Nephron progenitor cell (in vitro differentiated cells): ENCODE measurements at regions not wholly inside any gene's neighbourhood (a gene's known extent, or its start where the extent isn't known, plus 50 kb on each side); places are given as distances from the start of the nearest gene placed in this dataset.
"Not testable (repeated sequence)": the region's sequence is repeated elsewhere in the genome, so short reads cannot be mapped to it uniquely, and the experiment has no call there.

Experiments used
- DNase-seq: peaks from one replicate; pipeline ENCODE4 v3.0.0; 2021
- H3K27ac Mint-ChIP-seq: 2 replicates; pipeline ENCODE4 v1.8.0; 2021; ENCODE audit warnings: mild to moderate bottlenecking, moderate library complexity, mixed read lengths
- H3K27me3 Mint-ChIP-seq: 2 replicates; pipeline ENCODE4 v1.8.0; 2021; ENCODE audit warnings: mild to moderate bottlenecking, low read depth, mixed read lengths; ENCODE audit not compliant: poor library complexity
- H3K36me3 Mint-ChIP-seq: 2 replicates; pipeline ENCODE4 v1.8.0; 2021; ENCODE audit warnings: low read depth, mixed read lengths
- H3K4me1 Mint-ChIP-seq: 2 replicates; pipeline ENCODE4 v1.8.0; 2021; ENCODE audit warnings: mixed read lengths
- H3K4me3 Mint-ChIP-seq: 2 replicates; pipeline ENCODE4 v1.8.0; 2021; ENCODE audit warnings: mild to moderate bottlenecking, moderate library complexity, mixed read lengths
- H3K9me3 Mint-ChIP-seq: 2 replicates; pipeline ENCODE4 v1.8.0; 2021; ENCODE audit warnings: mild to moderate bottlenecking, moderate library complexity, mixed read lengths
- CTCF ChIP-seq: fragments of 200-600 bp; sonication (generic); IDR thresholded peaks from 2 replicates; pipeline ENCODE4 v1.5.0; 2021; ENCODE audit warnings: antibody characterized with exemption

- Mint-ChIP-seq H3K9me3 (no peaks in the 10 kb centered on the region), H3K4me1 (no peaks in the 10 kb centered on the region), H3K36me3 (no peaks in the 10 kb centered on the region), H3K4me3 (no peak overlapping the region), H3K27me3 (peaks cover 20% of the 10 kb centered on the region), H3K27ac (no peak overlapping the region)
- no peak for DNase-seq
- no peak for TF ChIP-seq CTCF
Measured at GRCh38 chr9:124146031-124146561, 111.7 kb upstream of the NEK6 start.

DNA sequence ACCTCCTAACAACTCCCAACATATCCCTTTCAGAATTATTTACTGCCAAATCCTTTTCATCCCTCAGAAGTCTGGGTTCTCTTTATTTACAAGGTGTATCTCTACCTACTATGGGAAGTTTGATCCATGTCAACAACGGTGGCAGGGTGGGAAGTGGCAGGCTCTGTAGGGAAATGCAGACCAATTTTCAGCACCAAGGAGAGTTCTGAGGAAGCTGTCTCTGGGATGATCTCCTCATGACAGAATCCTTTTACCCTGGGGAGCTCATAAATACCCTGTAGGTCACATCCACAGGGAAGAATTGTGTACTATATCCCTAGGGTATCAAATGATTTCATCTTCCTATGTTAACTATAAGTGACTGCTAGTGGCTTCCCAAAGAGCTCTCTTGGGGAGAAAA lies 107.8 kb upstream of the NEK6 start:
- Mint-ChIP-seq H3K4me1 (no peaks in the 10 kb centered on the region), H3K36me3 (no peaks in the 10 kb centered on the region), H3K9me3 (no peaks in the 10 kb centered on the region), H3K4me3 (no peak overlapping the region), H3K27me3 (peaks cover 33% of the 10 kb centered on the region), H3K27ac (no peak overlapping the region)
- DNase-seq, result peak; percentile 32
- no peak for TF ChIP-seq CTCF

- Mint-ChIP-seq H3K4me3 (no peak overlapping the region), H3K36me3 (no peaks in the 10 kb centered on the region), H3K27ac (no peak overlapping the region), H3K27me3 (peaks cover 43% of the 10 kb centered on the region), H3K9me3 (peaks cover 3% of the 10 kb centered on the region), H3K4me1 (no peaks in the 10 kb centered on the region)
- no peak for TF ChIP-seq CTCF
- DNase-seq, result no peak
Measured at GRCh38 chr9:124163760-124164255, 93.9 kb upstream of the NEK6 start.

DNA sequence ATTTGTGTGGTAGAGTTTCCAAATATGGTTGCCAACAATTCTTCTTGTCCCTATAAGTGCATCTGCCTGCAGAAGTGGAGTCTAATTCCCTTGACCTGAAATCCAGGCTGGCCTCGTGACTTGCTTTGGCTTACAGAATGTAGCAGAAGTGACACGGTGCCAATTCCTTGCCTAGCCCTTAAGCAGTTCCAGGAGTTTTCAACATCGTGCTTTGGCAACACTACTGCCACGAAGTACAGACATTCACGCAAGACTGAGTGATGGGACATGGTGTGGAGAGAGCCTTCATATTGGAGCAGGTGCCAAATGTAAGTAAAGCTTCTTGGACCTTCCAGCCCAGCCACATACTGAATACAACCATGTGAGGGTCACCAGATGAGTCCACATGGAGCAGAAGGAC lies 92.9 kb upstream of the NEK6 start:
- H3K4me1 Mint-ChIP-seq, result no peaks in the 10 kb centered on the region
- H3K27me3 Mint-ChIP-seq, result peaks cover 44% of the 10 kb centered on the region
- DNase-seq, result no peak
- no peaks in the 10 kb centered on the region for H3K36me3 Mint-ChIP-seq
- H3K9me3 Mint-ChIP-seq, result peaks cover 3% of the 10 kb centered on the region
- no peak overlapping the region for H3K4me3 Mint-ChIP-seq
- TF ChIP-seq CTCF, result no peak
- H3K27ac Mint-ChIP-seq, result no peak overlapping the region

- DNase-seq, result no peak
- TF ChIP-seq CTCF, result no peak
- Mint-ChIP-seq H3K4me3 (no peak overlapping the region), H3K27me3 (peaks cover 38% of the 10 kb centered on the region), H3K36me3 (no peaks in the 10 kb centered on the region), H3K9me3 (peaks cover 8% of the 10 kb centered on the region), H3K27ac (no peak overlapping the region), H3K4me1 (no peaks in the 10 kb centered on the region)
Measured at GRCh38 chr9:124174433-124174832, 83.3 kb upstream of the NEK6 start.

- H3K36me3 Mint-ChIP-seq, H3K9me3 Mint-ChIP-seq: not testable (repeated sequence)
Measured at GRCh38 chr9:124177522-124177921, 80.2 kb upstream of the NEK6 start.

More at GRCh38 chr9:124177522-124177921, 80.2 kb upstream of the NEK6 start:
- not testable (repeated sequence) for H3K4me3 Mint-ChIP-seq, H3K27ac Mint-ChIP-seq, DNase-seq, H3K4me1 Mint-ChIP-seq
- H3K27me3 Mint-ChIP-seq, result peaks cover 39% of the 10 kb centered on the region
